GM21619 (cell line): ENCODE measurements at regions not wholly inside any gene's neighbourhood (a gene's known extent, or its start where the extent isn't known, plus 50 kb on each side); places are given as distances from the start of the nearest gene placed in this dataset.
A peak's percentile ranks its signal among the peaks of the same experiment; 100 is the strongest.
"Not testable (repeated sequence)": the region's sequence is repeated elsewhere in the genome, so short reads cannot be mapped to it uniquely, and the experiment has no call there.

Source experiments
- ATAC-seq: cut with Tn5 transposase; IDR thresholded peaks from one replicate; pipeline ENCODE4 v1.9.1; 2021; ENCODE audit not compliant: unreplicated experiment

- ATAC-seq = no peak
Observed at GRCh38 chr3:109784852-109785631, 447.7 kb upstream of the DPPA4 start.

GRCh38 chr3:109803274-109803673 is 465.9 kb upstream of the DPPA4 start:
- ATAC-seq = no peak

GRCh38 chr3:109804697-109805096 is 467.4 kb upstream of the DPPA4 start:
- no peak for ATAC-seq

GRCh38 chr3:109806929-109807328 is 469.6 kb upstream of the DPPA4 start:
- peak; percentile 91 for ATAC-seq

GRCh38 chr3:109809513-109809912 is 472.2 kb upstream of the DPPA4 start:
- ATAC-seq = no peak

GRCh38 chr3:109818081-109818480 is 480.7 kb upstream of the DPPA4 start:
- no peak for ATAC-seq

- ATAC-seq = no peak
Observed at GRCh38 chr3:109819734-109820133, 482.4 kb upstream of the DPPA4 start.

GRCh38 chr3:109825971-109826810 is 488.8 kb upstream of the DPPA4 start:
- no peak for ATAC-seq

- ATAC-seq = no peak
Observed at GRCh38 chr3:109831403-109831802, 494.1 kb upstream of the DPPA4 start.

GRCh38 chr3:109835958-109836357 is 498.6 kb upstream of the DPPA4 start:
- ATAC-seq = no peak

GRCh38 chr3:109851854-109852253 is 514.5 kb upstream of the DPPA4 start:
- ATAC-seq = no peak

GRCh38 chr3:109852283-109852682 is 514.9 kb upstream of the DPPA4 start:
- ATAC-seq = no peak

GRCh38 chr3:109853077-109853731 is 515.9 kb upstream of the DPPA4 start:
- no peak for ATAC-seq

GRCh38 chr3:109863701-109864100 is 526.4 kb upstream of the DPPA4 start:
- no peak for ATAC-seq

GRCh38 chr3:109864452-109864851 is 527.1 kb upstream of the DPPA4 start:
- ATAC-seq = no peak

GRCh38 chr3:109869586-109869985 is 532.2 kb upstream of the DPPA4 start:
- no peak for ATAC-seq

- no peak for ATAC-seq
Observed at GRCh38 chr3:109874896-109875708, 537.8 kb upstream of the DPPA4 start.

GRCh38 chr3:109877616-109878015 is 540.3 kb upstream of the DPPA4 start:
- ATAC-seq = not testable (repeated sequence)

- no peak for ATAC-seq
Observed at GRCh38 chr3:109882144-109882543, 544.8 kb upstream of the DPPA4 start.

- no peak for ATAC-seq
Observed at GRCh38 chr3:109887293-109887692, 549.9 kb upstream of the DPPA4 start.

GRCh38 chr3:109888026-109888425 is 550.7 kb upstream of the DPPA4 start:
- no peak for ATAC-seq
